ENCODE measurements at regions not wholly inside any gene's neighbourhood (a gene's known extent, or its start where the extent isn't known, plus 50 kb on each side); places are given as distances from the start of the nearest gene placed in this dataset.

DNA sequence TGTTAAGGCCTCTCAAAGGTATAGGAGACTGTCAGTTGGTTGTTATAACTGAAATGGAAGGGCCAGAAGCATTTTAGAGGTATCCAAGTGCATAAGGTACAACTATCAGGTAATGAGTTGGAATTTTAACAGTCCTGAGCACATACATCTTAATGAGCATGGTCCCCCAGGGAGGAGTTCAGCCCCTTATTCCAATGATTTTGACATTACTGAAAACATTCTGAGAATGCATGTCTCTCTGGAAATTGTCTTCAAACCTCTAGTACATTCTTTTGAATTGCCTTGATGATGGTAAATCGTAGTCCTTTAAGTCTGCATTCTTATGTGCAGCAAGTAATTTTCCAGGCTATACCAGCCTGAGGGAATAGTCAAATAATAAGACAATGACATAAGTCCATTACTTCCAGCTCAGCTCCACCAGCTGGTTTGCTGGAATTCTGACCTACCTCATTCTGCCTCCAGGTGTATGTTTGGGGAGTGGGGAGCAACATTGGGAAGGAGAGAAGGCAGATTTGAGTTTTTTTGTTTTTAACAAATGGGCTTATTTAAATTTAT, 239.2 kb downstream of the MSRB3 start:
- no peak for TF ChIP-seq ZNF274 (IDR thresholded peaks at IDR 0.05; ENCODE audit: low read depth, low read length)
- no peak overlapping the region for H3K4me3 ChIP-seq (ENCODE audit: low read length)

DNA sequence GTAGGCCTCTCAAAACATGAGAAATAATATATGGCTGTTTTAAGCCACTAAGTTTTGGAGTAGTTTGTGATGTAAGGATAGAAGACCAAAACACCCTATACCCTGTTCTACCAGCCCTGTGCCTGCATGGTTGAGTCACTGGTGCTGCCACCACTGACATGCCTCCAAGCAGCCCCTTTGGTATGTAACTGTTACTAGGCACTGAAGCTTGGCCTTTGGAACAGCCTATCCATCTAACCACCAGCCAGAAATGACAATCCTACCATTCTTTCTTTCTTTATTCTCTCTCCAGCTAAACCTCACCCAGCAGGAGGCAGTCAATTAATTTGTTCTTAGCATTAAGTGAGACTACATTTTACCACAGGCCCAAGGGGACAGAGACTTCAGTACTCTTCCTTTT, 240.3 kb downstream of the MSRB3 start:
- no peak for TF ChIP-seq ZNF274 (IDR thresholded peaks at IDR 0.05; ENCODE audit: low read depth, low read length)

DNA sequence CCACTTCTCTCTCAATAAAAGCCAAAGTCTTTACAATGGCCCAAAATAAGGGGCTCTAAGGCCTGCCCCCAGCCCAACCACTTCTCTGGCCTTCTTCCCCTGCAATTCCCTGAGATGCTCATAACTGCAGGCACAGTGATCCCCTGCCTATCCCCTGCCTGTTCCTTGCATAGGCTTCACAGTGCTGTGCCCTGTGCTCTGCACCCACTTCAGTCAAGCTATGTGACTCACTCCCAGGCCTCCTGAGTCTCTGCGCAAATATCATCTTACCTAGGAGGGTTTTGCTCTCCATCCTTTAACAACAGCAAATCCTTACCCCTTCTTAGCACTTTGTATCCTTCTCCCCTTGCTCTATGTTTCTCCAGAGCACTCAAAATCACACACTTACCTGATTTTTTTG, 242.2 kb downstream of the MSRB3 start:
- H3K4me3 ChIP-seq (ENCODE audit: low read length), result no peak overlapping the region

More for the DNA sequence above, 240.3 kb downstream of the MSRB3 start:
- no peak overlapping the region for H3K4me3 ChIP-seq (ENCODE audit: low read length)

DNA sequence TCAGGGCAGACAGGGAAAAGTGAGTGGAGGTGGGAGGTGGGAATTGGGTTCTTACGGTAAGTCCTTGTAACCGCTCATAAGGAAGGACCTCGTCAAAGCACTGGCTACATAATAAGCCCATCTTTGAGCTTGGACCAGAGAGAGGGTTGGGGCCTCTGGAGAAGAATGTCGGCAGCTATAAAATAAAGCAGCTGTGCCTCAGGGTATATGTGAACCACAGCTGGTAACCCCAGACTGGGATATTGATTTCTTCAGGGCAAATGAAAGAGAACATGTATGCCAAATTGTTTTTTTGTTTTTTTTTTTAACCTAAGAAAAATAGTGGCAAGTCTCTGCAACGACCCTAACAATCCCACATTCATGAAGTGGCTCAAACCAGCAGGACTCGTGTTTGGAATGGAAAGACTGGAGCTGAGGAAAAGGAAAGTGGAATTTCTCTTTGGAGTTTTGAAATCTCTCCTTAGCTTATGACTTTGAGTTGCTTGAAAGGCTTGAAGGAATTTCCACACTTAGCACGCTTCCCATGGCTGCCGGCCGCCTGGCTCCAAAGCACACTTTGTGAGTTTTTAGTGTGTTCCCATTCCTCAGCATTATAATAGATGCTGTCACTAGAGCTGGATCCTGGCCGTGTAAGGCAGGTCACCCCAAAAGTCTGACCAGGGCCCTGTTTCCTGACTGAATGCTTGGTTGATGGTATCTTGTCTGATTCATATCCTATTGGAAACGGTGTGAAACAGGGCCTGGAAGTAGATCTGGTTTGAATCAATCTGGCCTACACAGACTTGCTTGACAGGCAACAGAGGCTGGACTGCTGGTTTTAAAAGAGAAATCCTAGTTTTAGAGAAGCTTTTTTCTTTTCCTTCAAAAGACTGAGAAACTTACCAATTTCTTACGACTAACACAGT, 244.7 kb downstream of the MSRB3 start:
- no peak for TF ChIP-seq ZNF274 (IDR thresholded peaks at IDR 0.05; ENCODE audit: low read depth, low read length)
- no peak overlapping the region for H3K4me3 ChIP-seq (ENCODE audit: low read length)

More for the DNA sequence above, 242.2 kb downstream of the MSRB3 start:
- no peak for TF ChIP-seq ZNF274 (IDR thresholded peaks at IDR 0.05; ENCODE audit: low read depth, low read length)

DNA sequence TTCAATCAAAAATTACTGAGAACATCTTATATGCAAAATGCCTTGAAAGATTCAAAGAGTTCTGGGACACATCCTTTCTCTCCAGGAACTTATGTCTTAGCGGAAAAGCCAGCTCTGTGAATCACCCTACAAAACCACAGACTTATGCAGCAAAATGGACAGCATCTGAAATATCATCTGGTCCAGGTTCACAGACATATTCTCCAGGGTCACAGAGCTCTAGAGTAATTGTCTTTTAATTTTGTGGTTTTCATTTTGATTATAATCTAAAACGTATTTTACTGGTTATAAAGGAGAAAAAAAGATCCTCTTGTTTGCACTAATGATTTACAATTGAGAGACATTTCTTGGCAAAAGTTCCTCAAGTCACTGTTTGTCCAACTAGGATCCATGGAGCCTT, 246.2 kb downstream of the MSRB3 start:
- no peak for TF ChIP-seq ZNF274 (IDR thresholded peaks at IDR 0.05; ENCODE audit: low read depth, low read length)

DNA sequence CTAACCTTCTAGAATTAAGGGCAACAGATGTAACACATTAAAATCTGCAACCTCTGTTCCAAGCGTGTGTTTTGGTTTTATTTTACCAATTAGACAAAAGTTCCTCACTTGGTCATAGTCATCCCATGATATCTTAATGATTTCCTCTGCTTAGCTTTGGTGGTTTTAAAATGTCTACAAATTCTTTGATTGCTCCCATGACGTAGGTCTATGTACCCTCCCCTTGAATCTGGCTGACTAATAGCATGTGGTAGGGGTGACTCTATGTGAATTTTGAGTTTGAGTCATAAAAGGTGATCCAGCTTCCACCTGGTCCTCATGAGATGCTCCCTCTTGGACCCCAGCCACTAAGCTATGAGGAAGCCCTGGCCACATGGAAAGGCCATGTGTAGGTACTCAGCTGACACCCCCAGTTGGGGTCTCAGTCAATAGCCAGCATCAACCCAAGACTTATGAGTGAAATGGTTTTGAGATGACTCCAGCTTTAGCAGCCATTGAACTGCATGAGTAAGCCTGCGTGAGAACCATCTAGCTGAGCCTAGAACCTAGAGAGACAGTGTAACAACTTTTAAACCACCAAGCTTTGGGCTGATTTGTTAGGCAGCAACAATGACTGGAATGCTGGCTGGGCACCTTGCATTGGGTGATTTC, 247.1 kb downstream of the MSRB3 start:
- TF ChIP-seq ZNF274 (IDR thresholded peaks at IDR 0.05; ENCODE audit: low read depth, low read length), result no peak
- no peak overlapping the region for H3K4me3 ChIP-seq (ENCODE audit: low read length)

More for the DNA sequence above, 246.2 kb downstream of the MSRB3 start:
- no peak overlapping the region for H3K4me3 ChIP-seq (ENCODE audit: low read length)

DNA sequence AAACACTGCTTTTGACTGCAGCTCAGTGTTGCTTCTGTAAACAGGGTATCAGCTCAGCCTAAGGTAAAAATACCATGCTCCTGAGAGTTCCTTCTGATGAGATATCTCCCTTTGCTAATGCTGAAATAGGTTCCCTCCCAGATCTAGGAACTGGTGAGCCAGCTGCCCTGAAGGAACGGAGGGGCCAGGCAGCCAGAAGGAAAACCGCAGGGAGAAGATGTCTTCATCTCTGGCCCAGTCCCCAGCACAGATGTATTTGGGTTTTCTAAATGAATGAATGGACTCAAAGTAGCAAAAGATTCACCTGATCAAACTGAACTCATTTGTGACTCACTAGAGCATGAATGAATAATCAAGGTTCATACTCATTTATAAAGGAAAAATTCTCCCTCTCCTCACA, 247.8 kb downstream of the MSRB3 start:
- TF ChIP-seq ZNF274 (IDR thresholded peaks at IDR 0.05; ENCODE audit: low read depth, low read length), result no peak

DNA sequence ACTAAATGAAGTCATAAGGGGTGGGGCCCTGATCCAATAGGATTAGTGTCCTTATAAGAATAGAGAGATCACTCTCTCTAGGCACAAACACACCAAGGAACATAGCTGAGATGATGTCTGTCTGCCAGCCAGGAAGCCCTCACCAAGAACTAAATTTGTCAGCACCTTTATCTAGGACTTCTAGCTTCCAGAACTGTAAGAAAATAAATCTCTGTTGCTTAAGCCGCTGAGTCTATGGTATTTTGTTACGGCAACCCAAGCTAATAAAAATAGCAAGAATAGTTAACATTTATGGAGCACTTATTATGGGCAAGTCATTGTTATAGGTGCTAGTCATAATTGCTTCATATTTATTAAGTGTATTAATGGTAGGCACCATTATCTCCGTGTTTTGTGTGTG, 249.6 kb downstream of the MSRB3 start:
- no peak overlapping the region for H3K4me3 ChIP-seq (ENCODE audit: low read length)
- TF ChIP-seq ZNF274 (IDR thresholded peaks at IDR 0.05; ENCODE audit: low read depth, low read length), result no peak

More for the DNA sequence above, 247.8 kb downstream of the MSRB3 start:
- H3K4me3 ChIP-seq (ENCODE audit: low read length), result no peak overlapping the region

DNA sequence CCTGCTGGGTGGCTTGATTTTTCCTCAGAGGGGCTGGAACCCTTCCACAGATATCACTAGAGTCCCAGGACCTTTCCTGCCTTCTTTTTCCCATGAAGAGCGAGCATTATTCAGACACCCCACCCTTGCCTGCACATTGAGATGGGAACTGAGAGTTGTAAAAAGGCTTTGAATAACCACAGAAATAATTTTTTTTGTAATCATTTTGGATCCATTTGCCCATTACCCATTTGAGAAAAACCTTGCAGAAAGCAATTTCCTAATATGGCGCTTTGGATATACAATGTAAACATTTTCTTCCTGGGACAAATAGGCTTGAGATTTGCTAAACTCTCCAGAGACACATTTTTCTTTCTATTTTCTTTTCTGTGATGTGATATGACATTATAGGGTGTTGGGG, 250.6 kb downstream of the MSRB3 start:
- no peak for TF ChIP-seq ZNF274 (IDR thresholded peaks at IDR 0.05; ENCODE audit: low read depth, low read length)
- no peak overlapping the region for H3K4me3 ChIP-seq (ENCODE audit: low read length)

DNA sequence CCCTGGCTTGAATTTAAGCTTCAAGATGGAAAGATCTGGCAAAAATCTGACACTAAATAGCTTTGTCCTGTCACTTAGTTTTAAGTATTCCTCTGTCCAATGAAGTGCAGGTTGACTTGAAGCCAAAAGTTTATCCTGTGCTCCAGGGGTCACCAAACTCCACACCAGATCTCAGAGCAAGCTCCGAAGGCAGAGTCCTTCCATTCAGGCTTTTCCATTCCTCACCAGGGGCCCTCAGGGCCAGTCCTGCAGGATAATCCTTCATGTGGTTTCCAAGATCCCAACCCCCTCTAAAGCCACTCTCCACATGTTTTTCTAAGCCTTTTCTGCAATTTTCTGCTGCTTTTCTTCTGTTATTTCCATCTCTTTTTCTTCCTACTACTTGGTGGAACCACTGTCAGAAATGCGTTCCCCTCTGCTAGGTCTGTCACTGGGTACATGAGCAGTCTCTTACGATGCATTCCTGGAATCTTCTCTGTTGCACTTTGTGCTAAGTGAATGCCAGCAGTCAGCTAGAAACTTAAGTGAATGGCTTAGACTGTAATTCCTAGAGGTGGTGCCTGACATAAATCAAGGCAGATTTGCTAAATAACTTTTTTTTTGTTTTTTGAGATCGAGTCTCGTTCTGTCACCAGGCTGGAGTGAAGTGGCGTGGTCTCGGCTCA, 251.4 kb downstream of the MSRB3 start:
- no peak overlapping the region for H3K4me3 ChIP-seq (ENCODE audit: low read length)
- no peak for TF ChIP-seq ZNF274 (IDR thresholded peaks at IDR 0.05; ENCODE audit: low read depth, low read length)

DNA sequence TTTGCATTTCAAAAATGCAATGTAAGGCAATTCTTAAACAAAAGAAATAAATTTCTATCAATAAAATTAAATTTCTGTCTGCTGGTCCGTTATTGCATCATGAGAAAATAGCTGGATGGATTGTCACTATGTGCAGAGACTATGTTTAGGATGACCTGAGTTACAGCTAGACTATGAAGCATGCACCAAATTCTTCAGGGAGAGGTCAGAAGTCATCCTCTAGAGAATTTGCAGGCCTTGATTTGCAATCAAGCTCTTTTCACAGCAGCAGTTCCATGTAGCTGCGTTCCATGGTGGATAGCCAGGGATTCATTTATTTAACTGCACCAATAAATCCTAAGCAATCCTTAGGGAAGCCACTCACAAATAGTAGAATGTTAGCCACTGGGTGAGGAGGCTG, 253.7 kb downstream of the MSRB3 start:
- no peak overlapping the region for H3K4me3 ChIP-seq (ENCODE audit: low read length)
- TF ChIP-seq ZNF274 (IDR thresholded peaks at IDR 0.05; ENCODE audit: low read depth, low read length), result no peak

DNA sequence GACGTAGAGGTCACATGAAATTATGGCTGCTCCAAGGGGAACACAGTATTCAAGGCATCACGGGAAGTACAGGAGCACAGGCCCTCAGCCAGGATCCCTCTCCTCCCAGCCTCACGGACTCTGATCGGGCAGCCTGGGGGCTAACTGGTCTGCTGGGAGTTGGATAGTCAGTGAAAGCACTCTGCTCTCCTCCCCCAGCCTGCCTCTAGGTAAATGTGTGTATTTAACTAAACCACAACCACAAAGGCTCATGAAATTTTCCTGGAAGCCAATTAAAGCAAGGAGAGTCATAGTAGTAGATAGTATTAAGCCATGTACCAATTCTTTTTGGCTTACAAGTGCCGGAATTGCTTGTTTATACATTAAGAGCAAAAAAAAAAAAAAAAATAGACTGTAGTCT, 254.3 kb downstream of the MSRB3 start:
- no peak for TF ChIP-seq ZNF274 (IDR thresholded peaks at IDR 0.05; ENCODE audit: low read depth, low read length)

DNA sequence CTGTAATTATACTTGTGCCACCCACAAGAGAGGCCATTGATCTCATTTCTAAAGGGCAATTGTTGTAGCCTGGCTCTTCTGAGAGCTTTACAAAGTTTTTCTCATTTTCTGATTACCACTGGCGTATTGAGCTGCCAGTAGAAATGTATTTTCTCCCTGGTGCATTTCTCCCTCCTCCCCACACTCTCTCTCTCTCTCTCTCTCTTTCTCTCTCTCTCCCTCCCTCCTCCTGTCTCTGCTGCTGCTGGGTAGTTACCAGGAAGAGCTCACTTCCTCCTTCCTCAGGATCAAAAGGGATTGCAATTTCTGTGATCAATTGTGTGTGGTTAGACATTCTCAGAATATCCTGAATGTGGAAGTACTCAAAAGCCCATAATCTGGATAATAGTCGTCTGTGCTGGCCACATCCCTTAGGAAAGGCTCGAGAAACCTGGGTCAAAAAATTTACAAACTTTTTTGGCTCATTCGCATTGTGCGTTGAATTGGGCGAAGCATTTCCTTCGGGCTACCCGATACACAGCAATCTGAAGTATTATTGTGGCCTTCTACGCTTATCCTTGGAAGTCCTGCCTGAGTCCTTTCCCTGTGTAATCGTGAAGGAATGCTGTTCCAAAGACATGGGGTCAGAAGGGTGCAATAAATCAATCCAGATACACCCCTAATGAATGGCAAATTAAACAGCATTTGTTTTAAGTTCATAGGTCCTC, 254.8 kb downstream of the MSRB3 start:
- no peak overlapping the region for H3K4me3 ChIP-seq (ENCODE audit: low read length)
- no peak for TF ChIP-seq ZNF274 (IDR thresholded peaks at IDR 0.05; ENCODE audit: low read depth, low read length)

More for the DNA sequence above, 254.3 kb downstream of the MSRB3 start:
- H3K4me3 ChIP-seq (ENCODE audit: low read length), result no peak overlapping the region

All from GM08714 (cell line).